Endothelial cell of umbilical vein (primary cell): ENCODE measurements at regions not wholly inside any gene's neighbourhood (a gene's known extent, or its start where the extent isn't known, plus 50 kb on each side); places are given as distances from the start of the nearest gene placed in this dataset.

Experiments
- BruUV-seq: library from RNA; stranded (reverse); fragments of 400-500 nt; replicated peaks from 2 replicates; lab custom pipeline; 2021; lab: Mats Ljungman, UMichigan
- CTCF ChIA-PET: fragments of 300-600, 350-600 bp; sonication (Branson Sonifier 250); formaldehyde crosslinking; loops from one replicate; lab custom pipeline; 2021; ENCODE audit warnings: antibody characterized with exemption, inconsistent platforms; lab: Charles Lee
- POLR2A ChIA-PET: fragments of 300-600, 350-600 bp; sonication (Branson Sonifier 250); formaldehyde crosslinking; loops from one replicate; lab custom pipeline; 2021; ENCODE audit warnings: antibody characterized with exemption, inconsistent platforms; lab: Charles Lee
- DNase-seq: peaks from one replicate; pipeline ENCODE4 v3.0.0-alpha.2; 2011; ENCODE audit warnings: low read depth, low spot score
- FAIRE-seq: peaks from 2 replicates; lab custom pipeline; 2011; peaks lifted over from hg19 to GRCh38; lab: Jason Lieb, UNC
- H2AFZ ChIP-seq: 2 replicates; pipeline ENCODE4 v1.6.0; 2012; ENCODE audit warnings: low read depth, low read length, control low read depth, inconsistent platforms
- H3K27ac ChIP-seq: 2 replicates; pipeline ENCODE4 v1.5.1; 2011; ENCODE audit warnings: low read depth, mild to moderate bottlenecking, control low read depth, low read length, moderate library complexity; ENCODE audit not compliant: insufficient read depth
- H3K27me3 ChIP-seq, 2 experiments: 2 replicates each; pipeline versions ENCODE4 v1.6.0 to v1.6.1; 2011; ENCODE audit warnings: low read length in 2 of 2, mixed read lengths in 1 of 2; ENCODE audit not compliant: control insufficient read depth in 2 of 2, insufficient read depth in 2 of 2
- H3K36me3 ChIP-seq, 2 experiments: 2 replicates in 1 of 2; 3 replicates in 1 of 2; pipeline ENCODE4 v1.5.1; 2011; ENCODE audit warnings: low read length in 2 of 2, mild to moderate bottlenecking in 1 of 2, moderate library complexity in 1 of 2; ENCODE audit not compliant: control insufficient read depth in 2 of 2, insufficient read depth in 2 of 2; ENCODE audit errors: extremely low read depth in 1 of 2
- H3K4me1 ChIP-seq: 3 replicates; pipeline ENCODE4 v1.5.1; 2011; ENCODE audit warnings: mild to moderate bottlenecking, low read length; ENCODE audit not compliant: control insufficient read depth, insufficient read depth; ENCODE audit errors: extremely low read depth
- H3K4me2 ChIP-seq: 2 replicates; pipeline ENCODE4 v1.6.1; 2011; ENCODE audit warnings: low read length, control low read depth, mixed read lengths; ENCODE audit not compliant: insufficient read depth
- H3K4me3 ChIP-seq, 3 experiments: fragments of 200-600 bp in 1 of 3; sonication (generic), shearing (Covaris generic) in 1 of 3; replicated peaks in 1 of 3; 2 replicates each; pipeline ENCODE4 v1.5.1; 2011 to 2016; ENCODE audit warnings: control low read depth in 3 of 3, low read length in 3 of 3, mild to moderate bottlenecking in 2 of 3, inconsistent platforms in 1 of 3, low read depth in 1 of 3, moderate library complexity in 1 of 3; ENCODE audit not compliant: insufficient read depth in 1 of 3
- H3K79me2 ChIP-seq: 2 replicates; pipeline ENCODE4 v1.6.0; 2012; ENCODE audit warnings: low read length, inconsistent platforms; ENCODE audit not compliant: control insufficient read depth, insufficient read depth
- H3K9ac ChIP-seq: replicated peaks from 2 replicates; pipeline ENCODE3; 2011; ENCODE audit warnings: low read length, control low read depth; ENCODE audit not compliant: insufficient read depth; ENCODE audit errors: extremely low read depth
- H3K9me1 ChIP-seq: replicated peaks from 3 replicates; pipeline ENCODE4 v1.6.0; 2011; ENCODE audit warnings: mild to moderate bottlenecking, low read length; ENCODE audit not compliant: control insufficient read depth, insufficient read depth; ENCODE audit errors: extremely low read depth
- H3K9me3 ChIP-seq: replicated peaks from 2 replicates; pipeline ENCODE4 v1.5.1; 2012; ENCODE audit warnings: low read length, inconsistent platforms; ENCODE audit not compliant: control insufficient read depth, insufficient read depth
- H4K20me1 ChIP-seq: replicated peaks from 2 replicates; pipeline ENCODE3; 2011; ENCODE audit warnings: mild to moderate bottlenecking, low read length; ENCODE audit not compliant: control insufficient read depth, insufficient read depth; ENCODE audit errors: extremely low read depth
- CTCF ChIP-seq, 2 donors: IDR thresholded peaks; 1 replicate in 1 of 2; 2 replicates in 1 of 2; pipeline ENCODE4 v1.5.1; 2011; ENCODE audit warnings: low read length in 2 of 2, mild to moderate bottlenecking in 2 of 2, moderate library complexity in 2 of 2, control low read depth in 1 of 2, inconsistent platforms in 1 of 2, low read depth in 1 of 2; ENCODE audit not compliant: insufficient read depth in 1 of 2; ENCODE audit errors: extremely low read depth in 1 of 2
- FOS ChIP-seq: IDR thresholded peaks from 2 replicates; pipeline ENCODE4 v1.6.1; 2011; ENCODE audit warnings: mild to moderate bottlenecking, low read length, moderate library complexity, borderline replicate concordance; ENCODE audit not compliant: insufficient read depth
- GATA2 ChIP-seq: IDR thresholded peaks from 2 replicates; pipeline ENCODE4 v1.7.0; 2011; ENCODE audit warnings: low read depth, mild to moderate bottlenecking, moderate library complexity, mixed read lengths, low read length; ENCODE audit not compliant: insufficient read length, insufficient read depth
- JUN ChIP-seq: IDR thresholded peaks from 2 replicates; pipeline ENCODE4 v1.6.1; 2011; ENCODE audit warnings: borderline replicate concordance, low read depth; ENCODE audit not compliant: insufficient read length, insufficient read depth
- MYC ChIP-seq: IDR thresholded peaks from one replicate; pipeline ENCODE4 v1.6.1; 2011; ENCODE audit warnings: mild to moderate bottlenecking, low read depth, low read length
- POLR2A ChIP-seq: IDR thresholded peaks from 2 replicates; pipeline ENCODE4 v1.6.1; 2012; ENCODE audit warnings: low read depth, mild to moderate bottlenecking, control low read depth, low read length
- POLR2AphosphoS5 ChIP-seq: IDR thresholded peaks from 2 replicates; pipeline ENCODE4 v1.6.1; 2012; ENCODE audit warnings: low read depth, mild to moderate bottlenecking, control low read depth, low read length, moderate library complexity; ENCODE audit not compliant: insufficient read depth
- dilution Hi-C: fragments of 300-500 bp; cut with MboI; formaldehyde crosslinking; loops from one replicate; pipeline ENCODE4 v1.15.0; 2019; ENCODE audit warnings: low sequenced_read_pairs; ENCODE audit not compliant: extremely low pct_ligation_motif_present
- intact Hi-C: fragments of 100-400 bp; cut with micrococcal nuclease; formaldehyde crosslinking; loops from one replicate; pipeline ENCODE4 v1.10.0; 2022

- intact Hi-C loops (no loop called here), dilution Hi-C loops (no loop called here)
- Histone ChIP-seq H3K27ac (no peak overlapping the region), H3K4me1 (no peaks in the 10 kb centered on the region), H4K20me1 (no peaks in the 10 kb centered on the region), H3K4me2 (no peak overlapping the region), H3K36me3 (no peaks in the 10 kb centered on the region), H3K9me1 (no peaks in the 10 kb centered on the region), H2AFZ (no peak overlapping the region), H3K4me3 (no peak overlapping the region), H3K27me3 (no peaks in the 10 kb centered on the region), H3K79me2 (no peaks in the 10 kb centered on the region), H3K9me3 (peaks cover 2% of the 10 kb centered on the region), H3K9ac (no peak overlapping the region)
- FAIRE-seq, result no peak
- CTCF ChIA-PET, result no interaction called here
- TF ChIP-seq POLR2AphosphoS5, result no peak
- no peak for TF ChIP-seq MYC
- TF ChIP-seq POLR2A, result no peak
- no peak for TF ChIP-seq GATA2
- no peak for TF ChIP-seq CTCF (IDR thresholded peaks at IDR 0.05; ENCODE audit: extremely low read depth in 1 of 2, insufficient read depth in 1 of 2, low read depth in 1 of 2, low read length in 2 of 2)
- no peak for TF ChIP-seq JUN
- DNase-seq, result no peak
- POLR2A ChIA-PET, result no interaction called here
- BruUV-seq, result no TSS peak
Measured at GRCh38 chr15:93519599-93519998, 430.6 kb upstream of the RGMA start.

GRCh38 chr15:93517176-93517575, 428.2 kb upstream of the RGMA start:
- no peaks in the 10 kb centered on the region for H3K27me3 ChIP-seq
- H3K4me1 ChIP-seq, result no peaks in the 10 kb centered on the region
- intact Hi-C loops, result no loop called here
- dilution Hi-C loops, result no loop called here
- ChIA-PET POLR2A (no interaction called here), CTCF (no interaction called here)
- TF ChIP-seq FOS (no peak), CTCF (IDR thresholded peaks at IDR 0.05; ENCODE audit: extremely low read depth in 1 of 2, insufficient read depth in 1 of 2, low read depth in 1 of 2, low read length in 2 of 2) (no peak), POLR2A (no peak), JUN (no peak), MYC (no peak), POLR2AphosphoS5 (no peak)
- H3K9me3 ChIP-seq, result peaks cover 2% of the 10 kb centered on the region
- H3K27ac ChIP-seq, result no peak overlapping the region
- H3K4me2 ChIP-seq, result no peak overlapping the region
- no TSS peak for BruUV-seq
- no peak for DNase-seq
- H4K20me1 ChIP-seq, result no peaks in the 10 kb centered on the region
- H3K9ac ChIP-seq, result no peak overlapping the region
- no peaks in the 10 kb centered on the region for H3K36me3 ChIP-seq
- H3K9me1 ChIP-seq, result no peaks in the 10 kb centered on the region
- H3K79me2 ChIP-seq, result no peaks in the 10 kb centered on the region
- FAIRE-seq, result no peak
- no peak overlapping the region for H3K4me3 ChIP-seq
- H2AFZ ChIP-seq, result no peak overlapping the region
